ENCODE measurements at regions not wholly inside any gene's neighbourhood (a gene's known extent, or its start where the extent isn't known, plus 50 kb on each side); places are given as distances from the start of the nearest gene placed in this dataset.

GRCh38 chr11:69880041-69880825 is 61.0 kb upstream of the FGF3 start:
- TF ChIP-seq CTCF (IDR thresholded peaks at IDR 0.05): no peak
- no peak for TF ChIP-seq POLR2AphosphoS5 (IDR thresholded peaks at IDR 0.05)
- no peak for TF ChIP-seq POLR2A (IDR thresholded peaks at IDR 0.05)
